PFSK-1 (cell line): ENCODE measurements at regions not wholly inside any gene's neighbourhood (a gene's known extent, or its start where the extent isn't known, plus 50 kb on each side); places are given as distances from the start of the nearest gene placed in this dataset.

Experiments used
- FOXP2 ChIP-seq: optimal IDR thresholded peaks from 2 replicates; pipeline ENCODE3; 2011; ENCODE audit warnings: borderline replicate concordance, control low read depth, inconsistent platforms; ENCODE audit not compliant: insufficient read depth; ENCODE audit errors: extremely low read length, extremely low read depth
- POLR2AphosphoS5 ChIP-seq: IDR thresholded peaks from 2 replicates; pipeline ENCODE4 v1.6.1; 2012; ENCODE audit warnings: low read depth, mild to moderate bottlenecking, control low read depth, low read length, moderate library complexity
- SIN3A ChIP-seq: IDR thresholded peaks from 2 replicates; pipeline ENCODE4 v1.6.1; 2012; ENCODE audit warnings: mild to moderate bottlenecking, low read length, moderate library complexity, borderline replicate concordance; ENCODE audit not compliant: insufficient read depth
- TAF1 ChIP-seq: IDR thresholded peaks from 2 replicates; pipeline ENCODE4 v1.6.1; 2012; ENCODE audit warnings: low read length, control low read depth, borderline replicate concordance; ENCODE audit not compliant: insufficient read depth
- TF ChIP-seq, protein P1 (sequence below), 2 experiments: IDR thresholded peaks; 2 replicates each; pipeline versions ENCODE4 v1.6.1 to v1.8.0; 2011 to 2012; ENCODE audit warnings: low read depth in 2 of 2, low read length in 2 of 2, control low read depth in 1 of 2, inconsistent platforms in 1 of 2, mild to moderate bottlenecking in 1 of 2, moderate library complexity in 1 of 2; ENCODE audit not compliant: insufficient read depth in 1 of 2

DNA sequence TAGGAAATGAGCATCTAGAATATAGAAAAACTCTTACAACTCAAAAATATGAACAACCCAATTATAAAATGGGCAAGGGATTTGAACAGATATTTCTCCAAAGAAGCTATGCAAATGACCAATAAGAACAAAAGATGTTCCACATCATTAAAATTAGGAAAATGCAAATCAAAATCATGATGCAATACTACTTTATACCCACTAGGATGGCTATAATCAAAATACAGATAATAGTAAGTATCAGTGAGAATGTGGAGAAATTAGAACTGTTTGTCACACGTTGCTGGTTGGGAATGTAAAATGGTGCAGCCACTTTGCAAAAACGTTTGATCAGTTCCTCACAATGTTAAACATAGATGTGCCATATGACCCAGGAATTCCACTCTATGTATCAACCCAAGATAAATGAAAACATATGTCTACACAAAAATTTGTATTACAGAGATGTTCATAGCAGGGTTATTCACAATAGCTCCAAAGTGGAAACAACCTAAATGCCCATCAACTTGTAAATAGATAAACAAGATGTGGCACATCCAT lies 558.4 kb downstream of the SLC4A3 start:
- TF ChIP-seq POLR2AphosphoS5 (no peak), FOXP2 (no peak)

DNA sequence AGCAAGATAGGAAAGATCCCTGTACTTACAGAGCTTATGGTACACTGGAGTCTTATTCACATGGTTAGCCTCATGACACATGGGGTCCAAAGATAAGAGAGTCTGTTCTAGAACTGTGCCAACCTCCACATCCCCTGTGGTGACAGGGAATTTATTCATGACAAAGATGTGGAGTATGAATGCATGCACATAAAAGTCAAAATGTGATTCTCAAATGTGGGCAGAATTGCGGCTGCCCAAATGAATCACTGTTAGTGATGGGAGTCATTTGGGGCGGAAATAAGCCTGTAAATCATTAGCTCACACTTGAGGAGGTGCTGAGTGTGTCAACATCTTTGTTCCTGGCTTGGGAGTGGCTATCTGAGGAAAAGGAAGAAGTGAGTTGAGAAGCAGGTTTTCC lies 560.6 kb downstream of the SLC4A3 start:
- TF ChIP-seq FOXP2: no peak
- TF ChIP-seq SIN3A: no peak

DNA sequence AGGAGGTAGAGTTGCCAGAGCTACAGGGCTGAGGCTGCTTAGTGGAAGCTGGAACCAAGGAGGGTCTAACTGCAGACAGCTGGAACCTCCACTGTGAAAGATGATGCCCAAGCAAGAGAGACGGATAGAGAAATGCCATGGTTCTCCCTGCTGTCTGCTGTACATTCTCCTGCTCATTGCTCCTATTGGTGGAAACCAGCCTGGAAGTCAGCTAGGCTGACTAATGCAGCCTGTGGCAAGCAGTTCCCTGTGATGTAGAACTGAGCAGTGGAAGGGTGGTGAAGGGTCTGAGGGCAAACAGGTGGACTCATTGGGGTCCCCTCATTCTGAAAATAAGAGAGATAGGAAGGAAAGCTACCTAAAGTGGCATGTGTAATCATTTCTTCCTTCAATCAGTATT lies 563.6 kb downstream of the SLC4A3 start:
- TF ChIP-seq, protein P1, sequence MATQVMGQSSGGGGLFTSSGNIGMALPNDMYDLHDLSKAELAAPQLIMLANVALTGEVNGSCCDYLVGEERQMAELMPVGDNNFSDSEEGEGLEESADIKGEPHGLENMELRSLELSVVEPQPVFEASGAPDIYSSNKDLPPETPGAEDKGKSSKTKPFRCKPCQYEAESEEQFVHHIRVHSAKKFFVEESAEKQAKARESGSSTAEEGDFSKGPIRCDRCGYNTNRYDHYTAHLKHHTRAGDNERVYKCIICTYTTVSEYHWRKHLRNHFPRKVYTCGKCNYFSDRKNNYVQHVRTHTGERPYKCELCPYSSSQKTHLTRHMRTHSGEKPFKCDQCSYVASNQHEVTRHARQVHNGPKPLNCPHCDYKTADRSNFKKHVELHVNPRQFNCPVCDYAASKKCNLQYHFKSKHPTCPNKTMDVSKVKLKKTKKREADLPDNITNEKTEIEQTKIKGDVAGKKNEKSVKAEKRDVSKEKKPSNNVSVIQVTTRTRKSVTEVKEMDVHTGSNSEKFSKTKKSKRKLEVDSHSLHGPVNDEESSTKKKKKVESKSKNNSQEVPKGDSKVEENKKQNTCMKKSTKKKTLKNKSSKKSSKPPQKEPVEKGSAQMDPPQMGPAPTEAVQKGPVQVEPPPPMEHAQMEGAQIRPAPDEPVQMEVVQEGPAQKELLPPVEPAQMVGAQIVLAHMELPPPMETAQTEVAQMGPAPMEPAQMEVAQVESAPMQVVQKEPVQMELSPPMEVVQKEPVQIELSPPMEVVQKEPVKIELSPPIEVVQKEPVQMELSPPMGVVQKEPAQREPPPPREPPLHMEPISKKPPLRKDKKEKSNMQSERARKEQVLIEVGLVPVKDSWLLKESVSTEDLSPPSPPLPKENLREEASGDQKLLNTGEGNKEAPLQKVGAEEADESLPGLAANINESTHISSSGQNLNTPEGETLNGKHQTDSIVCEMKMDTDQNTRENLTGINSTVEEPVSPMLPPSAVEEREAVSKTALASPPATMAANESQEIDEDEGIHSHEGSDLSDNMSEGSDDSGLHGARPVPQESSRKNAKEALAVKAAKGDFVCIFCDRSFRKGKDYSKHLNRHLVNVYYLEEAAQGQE (IDR thresholded peaks at IDR 0.05; ENCODE audit: insufficient read depth in 1 of 2, low read depth in 2 of 2, low read length in 2 of 2): no peak
- TF ChIP-seq TAF1: no peak
- TF ChIP-seq POLR2AphosphoS5: no peak
- no peak for TF ChIP-seq SIN3A
- no peak for TF ChIP-seq FOXP2

GRCh38 chr2:220191737-220192136 lies 564.3 kb downstream of the SLC4A3 start:
- no peak for TF ChIP-seq FOXP2
- TF ChIP-seq, protein P1 (IDR thresholded peaks at IDR 0.05; ENCODE audit: insufficient read depth in 1 of 2, low read depth in 2 of 2, low read length in 2 of 2): no peak
- TF ChIP-seq POLR2AphosphoS5: no peak
- TF ChIP-seq TAF1: no peak
- no peak for TF ChIP-seq SIN3A

DNA sequence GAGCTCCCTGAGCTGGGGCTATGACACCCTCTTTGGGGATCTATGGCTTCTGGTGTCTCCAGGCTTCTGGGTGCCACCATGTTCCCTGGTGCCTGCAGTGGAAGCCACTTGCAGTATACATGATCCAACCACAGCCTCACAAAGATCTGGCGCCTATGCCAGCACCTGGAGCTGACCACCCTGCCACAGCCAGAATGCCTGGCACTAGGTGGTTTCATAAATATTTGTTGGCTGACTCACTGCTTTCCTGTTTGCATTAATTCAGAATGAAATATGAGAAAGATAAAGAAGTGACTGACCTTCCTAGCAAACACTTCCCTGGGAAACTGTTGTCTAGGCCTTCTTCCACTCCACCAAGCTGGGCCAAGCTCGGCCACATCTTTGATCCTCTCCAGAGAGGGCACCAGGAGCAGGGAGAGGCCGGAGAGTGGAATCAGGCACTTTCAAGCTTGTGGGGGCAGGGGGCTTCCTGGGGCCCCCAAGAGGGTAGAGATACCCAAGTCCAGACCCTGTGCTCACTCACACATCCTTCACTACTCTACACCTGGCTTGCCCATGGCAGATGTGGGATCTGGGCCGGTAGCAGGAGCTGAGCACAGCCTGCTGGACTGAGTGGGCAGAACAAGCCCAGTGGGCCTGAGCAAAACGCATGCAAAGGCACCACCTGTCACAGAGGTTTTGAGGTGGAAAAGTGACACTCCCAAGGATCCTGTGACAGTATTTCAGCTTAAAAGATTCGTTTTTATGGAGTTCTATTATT lies 565.7 kb downstream of the SLC4A3 start:
- TF ChIP-seq, protein P1 (IDR thresholded peaks at IDR 0.05; ENCODE audit: insufficient read depth in 1 of 2, low read depth in 2 of 2, low read length in 2 of 2): no peak
- TF ChIP-seq TAF1 (no peak), SIN3A (no peak), FOXP2 (no peak), POLR2AphosphoS5 (no peak)

GRCh38 chr2:220194630-220195584 lies 567.5 kb downstream of the SLC4A3 start:
- TF ChIP-seq POLR2AphosphoS5 (no peak), SIN3A (no peak), FOXP2 (no peak), TAF1 (no peak)
- TF ChIP-seq, protein P1 (IDR thresholded peaks at IDR 0.05; ENCODE audit: insufficient read depth in 1 of 2, low read depth in 2 of 2, low read length in 2 of 2): no peak
